CD4-positive, alpha-beta T cell treated with Interferon gamma for 1 hour (primary cell): ENCODE measurements at regions not wholly inside any gene's neighbourhood (a gene's known extent, or its start where the extent isn't known, plus 50 kb on each side); places are given as distances from the start of the nearest gene placed in this dataset.
"Not testable (repeated sequence)": the region's sequence is repeated elsewhere in the genome, so short reads cannot be mapped to it uniquely, and the experiment has no call there.

Experiments used
- DNase-seq: peaks from one replicate; pipeline ENCODE4 v3.0.0-alpha.2; 2020

DNA sequence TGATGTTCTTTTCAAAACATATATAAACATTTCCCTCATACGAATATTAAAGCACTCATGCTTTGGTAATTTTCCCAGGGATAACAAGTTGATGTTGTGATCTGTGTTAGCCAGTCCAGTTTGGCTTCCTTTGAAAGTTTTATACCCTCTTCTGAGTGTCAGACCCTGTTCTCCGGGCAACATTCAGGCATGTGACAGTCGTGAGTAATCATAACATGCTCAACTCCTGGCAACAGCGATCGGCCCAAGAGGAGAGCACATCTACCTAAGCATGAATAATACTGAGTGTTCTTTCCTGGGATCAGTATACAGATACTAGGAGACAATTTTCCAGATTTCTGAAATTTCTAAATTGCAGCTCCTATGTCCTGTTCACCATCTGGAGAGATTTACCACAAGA is 1086.4 kb downstream of the CDH8 start:
- no peak for DNase-seq

DNA sequence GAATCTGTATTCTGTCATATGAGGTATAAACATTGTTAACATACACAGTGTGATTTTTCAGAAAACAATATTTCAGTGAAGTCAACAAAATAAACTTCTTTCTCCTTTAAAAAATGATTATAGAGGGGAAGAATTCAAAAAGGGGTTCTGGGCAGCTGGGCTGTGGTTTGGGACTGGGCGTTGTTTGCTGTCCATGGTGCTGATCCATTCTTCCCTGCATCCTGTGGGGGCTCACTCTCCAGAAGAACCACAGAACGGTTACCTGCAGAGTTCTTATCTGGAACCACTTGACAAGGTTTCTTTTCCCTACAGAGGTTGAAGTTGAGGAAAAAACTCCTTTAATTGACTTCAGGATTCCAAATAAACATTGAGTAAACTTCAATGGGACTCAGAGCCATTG is 1091.0 kb downstream of the CDH8 start:
- DNase-seq = no peak

DNA sequence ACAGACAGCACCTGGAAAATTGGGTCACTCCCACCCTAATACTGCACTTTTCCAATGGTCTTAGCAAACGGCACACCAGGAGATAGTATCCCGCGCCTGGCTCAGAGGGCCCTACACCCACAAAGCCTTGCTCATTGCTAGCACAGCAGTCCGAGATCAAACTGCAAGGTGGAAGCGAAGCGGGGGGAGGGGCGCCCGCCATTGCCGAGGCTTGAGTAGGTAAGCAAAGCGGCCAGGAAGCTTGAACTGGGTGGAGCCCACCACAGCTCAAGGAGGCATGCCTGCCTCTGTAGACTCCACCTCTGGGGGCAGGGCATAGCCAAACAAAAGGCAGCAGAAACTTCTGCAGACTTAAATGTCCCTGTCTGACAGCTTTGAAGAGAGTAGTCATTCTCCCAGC is 1100.0 kb downstream of the CDH8 start:
- DNase-seq = not testable (repeated sequence)

DNA sequence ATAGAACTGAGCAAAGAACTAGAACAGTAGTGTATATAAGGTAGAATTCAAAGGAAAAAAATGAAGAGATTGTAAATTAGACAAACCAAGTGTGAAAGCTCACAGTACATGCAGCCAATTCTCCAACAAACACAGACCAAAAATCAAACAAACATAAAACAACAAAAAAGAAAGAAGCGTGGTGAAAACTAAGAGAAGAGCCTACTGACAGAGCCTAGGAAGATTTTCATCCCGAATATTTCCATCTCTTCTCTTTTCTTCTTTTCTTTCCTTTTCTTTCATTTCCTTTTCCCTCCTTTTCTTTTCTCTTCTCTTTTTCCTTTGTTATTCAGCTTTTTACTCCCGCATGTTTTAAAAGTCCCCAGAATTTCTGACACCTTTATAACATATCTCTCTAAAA is 1103.6 kb downstream of the CDH8 start:
- DNase-seq = no peak

DNA sequence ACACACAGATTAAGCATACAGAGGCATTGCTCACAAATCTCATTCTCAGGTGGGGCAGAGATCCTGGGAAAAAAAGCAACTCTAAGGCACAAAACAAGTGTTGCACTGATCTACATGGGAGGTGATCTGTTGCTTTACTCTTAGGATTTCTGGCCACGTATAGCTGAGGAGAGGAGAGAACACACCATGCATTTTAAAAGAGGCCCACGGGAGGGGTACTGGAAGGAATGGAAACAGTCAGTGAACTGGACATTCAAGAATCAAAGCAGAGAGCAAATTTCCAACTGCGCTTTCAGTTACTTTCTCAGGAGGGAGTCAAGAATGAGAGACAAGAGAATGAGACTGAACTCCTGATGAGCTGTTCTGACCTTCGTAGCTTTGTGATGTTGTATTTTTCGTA is 1105.9 kb downstream of the CDH8 start:
- DNase-seq = no peak

DNA sequence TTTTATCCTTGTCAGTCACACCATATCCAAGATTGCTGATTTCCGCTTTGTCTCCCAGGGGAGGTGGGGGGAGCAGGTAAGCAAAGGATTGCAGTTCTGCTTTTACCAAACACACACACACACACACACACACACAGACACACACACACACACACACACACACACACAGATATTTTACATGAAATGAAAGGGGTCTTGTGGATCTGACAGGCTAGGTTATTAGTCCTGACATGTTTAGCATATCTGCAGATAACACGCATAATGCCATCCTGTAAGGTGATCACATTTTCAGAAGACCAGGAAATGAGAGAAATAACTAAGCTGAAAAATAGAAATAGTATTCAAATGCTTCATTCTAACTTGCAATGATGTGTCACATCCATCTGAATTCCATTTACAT is 1113.3 kb downstream of the CDH8 start:
- DNase-seq = no peak

DNA sequence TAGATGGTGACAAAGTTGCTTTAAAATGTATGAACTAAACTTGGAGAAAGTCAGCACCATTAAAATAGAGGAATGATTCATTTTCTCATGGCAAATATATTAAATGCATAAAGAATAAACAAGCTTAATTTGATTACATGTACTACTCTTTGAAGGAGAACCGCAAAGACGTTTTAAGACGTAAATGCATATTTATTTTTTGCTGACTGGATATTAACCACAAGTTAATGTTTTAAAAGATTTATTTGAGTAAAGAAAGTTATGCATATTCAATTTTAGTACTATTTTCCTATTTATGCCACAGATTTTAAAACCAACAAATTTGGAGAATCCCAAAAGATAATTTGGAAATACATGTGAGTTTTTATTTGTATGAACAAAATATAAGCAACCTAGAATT is 1121.9 kb downstream of the CDH8 start:
- no peak for DNase-seq

DNA sequence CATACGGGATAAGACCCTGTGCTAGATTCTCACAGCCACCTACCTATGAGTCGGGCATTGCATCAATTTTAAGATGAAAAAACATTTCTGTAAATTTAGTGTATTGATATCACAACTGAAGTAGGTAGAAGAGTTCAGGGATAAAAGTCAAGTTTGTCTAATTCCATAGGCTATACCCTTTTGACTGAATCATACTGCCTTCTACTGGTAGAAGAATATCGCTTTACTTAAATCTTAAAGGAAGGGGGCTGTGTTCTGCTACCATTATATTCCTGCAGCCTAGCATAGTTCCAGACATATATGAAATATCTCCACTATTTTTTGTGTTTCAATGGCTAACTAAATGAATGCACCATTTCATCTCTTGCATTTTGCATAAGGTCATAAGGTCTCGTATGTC is 1128.6 kb downstream of the CDH8 start:
- DNase-seq = no peak

DNA sequence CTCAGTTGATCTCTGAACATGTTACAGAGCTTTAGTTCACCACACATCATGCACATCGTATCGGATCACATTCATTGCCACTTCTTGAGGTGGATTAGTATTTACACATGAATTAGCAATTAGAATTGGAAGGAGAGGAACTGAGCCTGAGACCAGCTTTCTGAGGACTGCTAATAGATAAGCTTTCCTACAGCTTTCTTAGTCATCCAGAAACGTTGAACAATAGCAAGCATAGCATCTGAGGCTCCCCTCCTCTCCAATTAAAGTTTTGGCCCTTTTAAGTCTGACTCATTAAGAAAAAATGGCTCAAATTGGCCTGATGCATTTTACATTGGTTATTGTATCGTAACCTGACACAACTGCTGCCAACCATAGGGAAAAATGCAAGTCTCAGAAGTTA is 1130.4 kb downstream of the CDH8 start:
- DNase-seq = no peak

DNA sequence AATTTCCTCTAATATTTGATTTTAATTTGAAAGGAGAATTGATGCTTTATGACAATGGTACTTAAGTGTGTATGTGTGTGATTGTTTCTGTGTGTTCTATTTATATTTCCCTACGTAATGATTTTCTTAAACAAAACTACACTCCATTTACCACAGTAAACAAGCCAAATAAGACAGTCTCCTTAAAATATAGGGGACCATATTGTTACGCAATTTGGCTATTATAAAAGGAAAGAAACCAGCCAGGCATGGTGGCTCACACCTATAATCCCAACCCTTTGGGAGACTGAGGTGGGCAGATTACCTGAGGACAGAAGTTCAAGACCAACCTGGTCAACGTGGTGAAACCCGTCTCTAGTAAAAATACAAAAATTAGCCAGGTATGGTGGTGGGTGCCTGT is 1134.1 kb downstream of the CDH8 start:
- DNase-seq = no peak

DNA sequence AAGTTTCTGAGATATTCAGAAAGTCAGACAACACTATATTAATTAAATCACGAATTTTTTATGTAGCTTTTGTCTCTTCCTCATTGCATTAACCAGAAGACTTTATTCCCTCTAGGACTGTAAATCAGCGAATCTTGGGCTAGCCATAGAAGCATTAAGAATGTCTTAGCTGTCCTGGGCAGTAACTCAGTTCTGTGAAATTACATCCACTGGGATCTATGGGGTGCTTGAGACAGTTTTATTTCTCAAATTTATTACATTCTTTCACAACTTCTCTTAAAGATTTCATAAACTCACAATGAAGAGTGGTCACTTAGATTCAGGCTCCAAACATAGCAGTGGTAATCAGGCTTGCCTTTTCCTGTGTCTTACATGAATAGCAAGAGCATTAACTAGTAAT is 1153.4 kb downstream of the CDH8 start:
- DNase-seq = no peak

DNA sequence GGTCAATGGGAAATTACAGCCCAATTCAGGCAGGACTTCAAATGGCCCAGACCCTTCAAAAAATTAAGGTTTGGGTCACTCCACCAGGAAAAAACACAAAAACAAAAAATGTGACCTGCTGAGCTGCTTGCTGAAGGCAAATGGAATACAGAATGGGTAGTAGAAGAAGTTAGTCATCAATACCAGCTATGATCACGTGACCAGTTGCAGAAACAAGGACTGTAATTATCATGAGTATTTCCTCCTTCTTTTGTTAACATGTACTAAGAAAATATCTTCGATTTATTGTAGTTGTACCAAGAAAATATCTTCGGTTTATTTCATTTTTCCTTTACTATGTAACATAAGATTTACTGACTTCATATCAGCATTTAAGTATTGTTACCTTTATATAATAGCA is 1183.6 kb downstream of the CDH8 start:
- DNase-seq = no peak

DNA sequence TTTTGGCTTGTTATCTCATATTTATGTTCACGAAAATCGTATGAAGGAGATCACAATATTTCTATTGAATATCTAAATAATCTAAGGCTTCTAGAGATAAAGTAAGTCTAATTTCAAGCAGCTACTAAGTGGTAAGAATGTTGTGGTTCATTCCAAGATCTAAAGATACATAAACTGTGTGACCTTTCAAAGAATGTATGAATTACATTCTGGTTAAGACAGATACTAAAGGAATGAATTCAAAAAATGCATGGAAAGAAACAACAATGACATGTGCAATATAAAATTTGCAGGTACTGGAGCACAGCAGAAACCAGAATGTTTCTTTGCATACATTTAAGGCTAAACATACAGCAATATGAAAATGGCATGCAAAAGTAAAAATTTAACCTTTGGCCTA is 1214.6 kb downstream of the CDH8 start:
- DNase-seq = no peak

DNA sequence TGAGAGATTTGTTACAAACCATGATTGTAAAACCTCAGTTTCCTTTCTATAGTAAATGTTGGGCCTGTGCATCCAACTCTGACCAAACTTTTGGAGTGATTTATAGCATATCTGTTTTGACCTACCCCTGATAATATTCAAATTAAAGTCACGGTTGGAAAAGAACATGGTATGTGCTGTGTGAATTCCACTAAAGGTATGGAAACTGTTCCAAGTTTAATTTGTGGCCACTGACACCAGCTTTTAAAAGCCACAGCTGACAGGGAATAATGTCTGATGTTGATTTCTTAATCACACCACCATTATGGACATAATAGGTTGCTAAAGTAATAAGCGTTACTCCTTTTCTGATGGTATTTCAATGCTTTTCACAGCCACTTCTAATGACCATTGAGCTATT is 1215.9 kb downstream of the CDH8 start:
- no peak for DNase-seq

DNA sequence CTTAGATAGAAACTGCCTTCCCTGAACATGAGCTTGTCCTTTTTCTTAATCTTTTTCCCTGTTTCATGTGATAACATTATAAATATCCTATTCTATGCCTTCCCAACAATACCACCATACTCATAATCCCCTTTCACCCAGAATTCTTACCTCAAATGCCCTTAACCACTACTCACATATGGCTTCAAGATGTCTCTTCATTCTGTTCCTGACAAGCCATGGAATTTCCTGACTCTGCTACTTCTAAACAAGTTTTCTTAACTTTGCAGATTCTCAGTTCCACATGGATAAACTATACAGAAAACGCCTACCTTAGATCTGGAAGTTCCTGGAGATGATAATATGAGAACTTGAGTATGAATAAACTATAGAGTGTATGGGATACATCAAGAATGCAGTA is 1217.8 kb downstream of the CDH8 start:
- DNase-seq = no peak

DNA sequence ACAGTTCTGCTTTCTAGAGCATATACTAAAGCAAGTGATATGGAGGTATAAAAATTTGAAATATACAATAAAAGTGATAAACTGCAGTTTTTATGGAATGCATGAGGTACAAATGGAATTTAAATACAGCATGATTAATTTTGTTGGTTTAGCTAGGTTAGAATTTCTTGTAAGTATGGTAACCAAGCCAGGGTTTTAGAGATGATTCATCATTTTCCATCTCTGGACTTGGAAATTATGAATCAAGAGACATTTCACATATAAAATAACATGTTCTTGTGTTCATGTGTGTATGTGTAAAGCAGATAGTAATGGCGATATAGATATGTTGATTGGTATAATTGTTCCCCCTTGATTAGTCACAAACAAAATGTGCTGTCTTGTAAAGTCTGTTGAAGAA is 1219.8 kb downstream of the CDH8 start:
- DNase-seq = no peak

DNA sequence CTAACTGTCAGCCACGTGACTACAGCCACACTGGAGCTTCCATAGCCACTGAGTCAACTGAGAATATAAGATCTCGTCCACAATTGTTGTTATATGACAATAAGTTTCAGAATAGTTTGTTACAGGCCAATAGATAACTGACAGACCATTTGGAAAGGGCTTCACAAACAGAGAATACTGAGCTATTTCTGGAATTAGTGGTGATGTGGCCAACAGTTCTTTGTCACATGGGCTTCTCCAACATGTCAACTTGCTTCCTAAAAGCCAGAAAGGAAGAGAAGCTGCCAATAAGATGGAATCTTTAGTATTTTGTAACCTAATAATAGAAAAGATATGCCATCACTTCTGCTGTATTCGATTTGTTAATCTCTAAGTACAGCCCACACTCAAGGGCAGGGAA is 1220.4 kb downstream of the CDH8 start:
- no peak for DNase-seq

DNA sequence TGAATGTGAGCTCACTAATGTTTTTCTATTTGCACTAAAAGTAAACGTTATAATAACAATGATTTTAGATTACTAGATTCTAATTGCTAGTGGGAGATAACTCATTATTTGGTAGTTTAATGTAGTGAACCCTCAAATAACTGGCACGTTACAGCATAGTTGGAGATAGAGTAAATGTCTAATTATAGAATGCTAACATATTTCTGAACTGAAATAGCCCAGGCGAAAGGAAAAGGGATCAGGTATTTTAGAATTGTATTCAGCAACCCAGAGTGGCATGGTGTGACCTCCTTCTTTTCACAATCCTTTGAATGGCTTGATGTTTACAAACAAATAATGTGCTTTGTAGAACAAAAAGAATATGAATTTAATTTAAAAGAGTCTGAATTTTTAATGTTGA is 1221.2 kb downstream of the CDH8 start:
- no peak for DNase-seq

DNA sequence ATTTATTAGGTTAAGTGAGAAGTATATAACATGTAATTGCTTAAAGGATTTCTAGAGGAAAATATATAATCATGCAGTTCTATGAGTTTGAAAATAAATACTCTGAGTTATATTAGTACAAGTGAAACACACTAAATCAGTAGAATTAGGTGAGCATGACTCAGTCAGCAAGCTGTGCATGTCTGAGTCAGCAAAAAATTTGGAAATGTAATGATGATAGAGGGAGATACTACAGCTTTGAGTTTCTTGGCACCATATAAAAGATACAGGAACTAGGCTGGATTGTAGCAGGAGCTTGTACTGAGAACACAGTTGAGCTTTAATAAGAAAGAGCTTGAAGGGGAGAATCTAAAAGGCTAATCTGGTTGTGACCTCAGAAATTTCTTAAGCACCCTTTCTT is 1224.6 kb downstream of the CDH8 start:
- no peak for DNase-seq

DNA sequence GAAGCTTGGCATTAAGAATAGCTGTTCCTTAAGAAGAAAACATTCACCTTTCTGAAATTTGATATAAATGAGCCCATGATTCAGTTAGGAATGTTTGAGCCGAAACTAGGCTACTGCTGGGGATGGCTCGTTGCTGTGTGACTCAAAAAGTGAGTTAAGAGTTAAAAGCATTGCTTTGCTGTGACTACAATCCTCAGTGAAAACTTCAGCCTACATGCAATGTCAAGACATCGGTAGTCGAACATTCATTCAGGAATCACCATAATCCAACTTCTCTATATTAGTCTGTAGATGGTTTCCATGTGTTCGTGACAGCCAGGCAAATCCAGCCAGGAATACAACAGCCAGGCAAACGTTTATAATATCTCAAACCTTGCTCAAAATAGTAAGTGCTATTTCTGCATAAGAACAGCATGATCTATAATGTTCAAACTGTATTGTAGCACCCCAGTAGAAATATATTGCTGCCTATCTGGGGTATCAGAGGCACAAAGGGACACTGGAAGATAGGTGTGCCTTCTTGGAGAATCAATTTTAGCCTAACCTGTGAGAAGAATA is 1225.1 kb downstream of the CDH8 start:
- no peak for DNase-seq

DNA sequence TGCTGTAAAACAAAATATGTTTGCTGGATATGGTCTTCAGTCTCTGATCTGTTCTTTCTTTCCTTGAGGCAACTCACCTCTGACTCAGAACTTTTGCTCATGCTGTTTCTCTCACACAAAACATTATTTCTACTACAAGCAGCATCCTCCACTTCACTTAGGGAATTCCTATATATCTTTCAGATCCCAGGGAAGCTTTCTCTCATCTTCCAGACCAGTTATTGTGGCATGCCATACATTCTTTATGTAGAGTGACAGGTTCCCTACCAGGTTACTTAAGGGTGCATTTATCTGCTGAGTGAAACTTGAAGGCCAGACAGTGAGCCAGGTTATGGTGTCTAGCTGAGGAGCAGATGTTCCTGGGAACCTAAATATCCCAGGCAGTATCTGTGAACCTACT is 1226.0 kb downstream of the CDH8 start:
- DNase-seq = no peak

DNA sequence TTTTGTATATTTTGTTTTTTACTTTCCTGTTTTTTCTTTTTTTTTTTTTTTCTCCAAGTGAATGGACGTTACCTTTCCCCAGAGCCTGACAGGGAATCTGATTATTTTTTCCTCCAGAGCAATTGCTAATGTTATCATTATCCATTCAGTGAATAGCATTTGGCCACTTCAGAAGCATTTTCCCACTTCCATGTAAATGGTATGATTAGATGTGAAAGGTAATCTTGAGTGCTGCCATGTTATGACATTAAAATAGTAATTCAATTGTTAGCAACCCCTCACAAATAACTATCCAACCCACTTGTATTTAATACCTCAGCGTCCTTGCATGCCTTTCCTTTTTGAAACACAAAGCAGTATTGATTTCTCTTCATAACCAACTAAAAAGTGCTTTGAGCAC is 1243.8 kb downstream of the CDH8 start:
- no peak for DNase-seq

DNA sequence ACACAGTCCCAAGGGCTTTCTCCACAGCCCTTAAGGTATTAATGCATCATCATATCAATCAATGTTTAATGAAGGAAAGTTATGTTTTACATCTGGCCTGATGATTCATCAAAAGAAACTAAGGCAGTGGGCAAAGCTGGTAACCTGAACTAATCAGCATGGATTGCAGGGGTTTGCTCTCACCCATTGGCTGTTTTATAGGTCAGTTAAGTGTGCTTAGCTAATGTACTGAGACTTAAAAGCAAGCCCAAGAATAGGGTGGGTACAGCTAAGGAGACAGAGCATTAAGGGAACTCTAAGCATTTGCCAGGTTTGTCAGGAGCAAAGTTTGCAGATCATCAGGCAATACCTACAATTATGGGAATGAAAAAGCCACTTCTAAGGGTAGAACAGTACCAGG is 1247.6 kb downstream of the CDH8 start:
- DNase-seq = no peak

DNA sequence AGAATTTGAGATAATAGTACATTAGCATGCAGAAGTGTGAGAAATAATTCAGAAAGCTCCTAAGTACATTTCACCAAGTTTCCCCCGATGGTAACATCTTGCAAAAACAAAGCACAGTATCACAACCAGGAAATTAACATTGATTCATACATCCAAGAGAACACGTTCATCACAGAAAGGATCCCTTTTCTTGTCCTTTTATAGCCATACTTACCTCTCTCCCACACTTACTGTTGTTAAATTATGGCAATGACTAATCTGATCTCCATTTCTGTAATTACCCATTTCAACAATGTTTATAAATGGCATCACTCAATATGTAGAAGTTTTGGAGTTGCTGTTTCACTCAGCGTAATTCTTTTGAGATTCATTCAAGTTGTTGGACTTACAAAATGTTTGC is 1260.0 kb downstream of the CDH8 start:
- no peak for DNase-seq

DNA sequence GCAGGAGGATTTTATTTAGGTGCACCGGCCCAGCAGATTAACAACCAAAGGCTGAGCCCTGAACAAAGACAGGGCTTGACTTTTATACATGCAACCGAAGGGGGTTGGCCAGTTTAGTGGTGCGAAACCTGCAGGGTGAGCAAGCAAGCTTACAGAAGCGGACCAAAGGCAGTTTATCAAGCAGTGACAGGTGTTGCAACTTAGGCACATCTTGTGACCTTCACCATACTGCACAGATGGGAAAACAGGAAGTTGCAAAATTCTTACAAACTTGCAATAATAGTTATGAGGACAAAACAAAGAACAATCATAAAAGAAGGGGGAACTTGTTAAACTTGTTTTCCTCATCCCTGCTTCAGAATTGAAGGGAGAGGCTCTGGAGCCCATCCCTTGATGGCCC is 1265.1 kb downstream of the CDH8 start:
- no peak for DNase-seq

DNA sequence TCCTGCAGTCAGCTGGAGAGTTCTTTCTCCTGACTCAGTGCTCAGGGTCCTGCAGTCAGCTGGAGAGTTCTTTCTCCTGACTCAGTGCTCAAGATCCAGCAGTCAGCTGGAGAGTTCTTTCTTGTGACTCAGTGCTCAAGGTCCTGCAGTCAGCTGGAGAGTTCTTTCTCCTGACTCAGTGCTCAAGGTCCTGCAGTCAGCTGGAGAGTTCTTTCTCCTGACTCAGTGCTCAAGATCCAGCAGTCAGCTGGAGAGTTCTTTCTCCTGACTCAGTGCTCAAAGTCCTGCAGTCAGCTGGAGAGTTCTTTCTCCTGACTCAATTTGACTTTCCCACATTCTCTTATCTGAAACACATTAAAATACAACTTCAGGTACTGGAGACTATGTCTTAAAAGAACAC is 1265.9 kb downstream of the CDH8 start:
- DNase-seq = not testable (repeated sequence)
